ENCODE measurements at regions not wholly inside any gene's neighbourhood (a gene's known extent, or its start where the extent isn't known, plus 50 kb on each side); places are given as distances from the start of the nearest gene placed in this dataset.

GRCh38 chr7:52247518-52247917 lies 787.9 kb upstream of the POM121L12 start:
- H3K9me3 ChIP-seq (ENCODE audit: control insufficient read depth, insufficient read depth, low read depth, low read length) = peaks cover 23% of the 10 kb centered on the region
- no peak overlapping the region for H3K27ac ChIP-seq (ENCODE audit: low read depth, low read length)
- no peaks in the 10 kb centered on the region for H3K36me3 ChIP-seq (ENCODE audit: control insufficient read depth, insufficient read depth, low read length)
- no peaks in the 10 kb centered on the region for H3K4me1 ChIP-seq (ENCODE audit: control insufficient read depth, insufficient read depth, low read length)
- H3K4me3 ChIP-seq (ENCODE audit: low read depth, low read length) = no peak overlapping the region
- no peaks in the 10 kb centered on the region for H3K27me3 ChIP-seq (ENCODE audit: control insufficient read depth, insufficient read depth, low read length)
- no peak overlapping the region for H3K9ac ChIP-seq (ENCODE audit: low read length)

DNA sequence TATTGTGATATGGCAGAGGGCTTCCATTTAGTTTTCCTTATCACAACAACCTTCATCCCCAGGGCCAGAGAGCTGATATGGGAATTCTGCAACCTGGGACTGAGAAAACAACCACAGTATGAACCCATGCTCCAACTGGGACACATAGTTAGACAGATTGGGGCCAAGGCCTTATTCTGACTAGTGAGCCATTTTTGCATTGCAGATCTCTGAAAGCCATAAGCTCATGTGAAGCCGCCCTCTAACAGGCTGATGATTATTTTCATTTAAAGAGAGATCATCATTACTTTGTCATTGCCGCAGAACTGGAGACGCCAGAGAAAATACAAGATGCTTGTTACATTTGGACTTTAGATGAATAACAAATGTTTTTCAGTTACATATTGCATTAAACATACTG lies 791.7 kb upstream of the POM121L12 start:
- Histone ChIP-seq H3K36me3 (ENCODE audit: control insufficient read depth, insufficient read depth, low read length) (no peaks in the 10 kb centered on the region), H3K27me3 (ENCODE audit: control insufficient read depth, insufficient read depth, low read length) (no peaks in the 10 kb centered on the region), H3K4me3 (ENCODE audit: low read depth, low read length) (no peak overlapping the region), H3K9ac (ENCODE audit: low read length) (no peak overlapping the region), H3K9me3 (ENCODE audit: control insufficient read depth, insufficient read depth, low read depth, low read length) (peaks cover 27% of the 10 kb centered on the region), H3K27ac (ENCODE audit: low read depth, low read length) (no peak overlapping the region), H3K4me1 (ENCODE audit: control insufficient read depth, insufficient read depth, low read length) (no peaks in the 10 kb centered on the region)

DNA sequence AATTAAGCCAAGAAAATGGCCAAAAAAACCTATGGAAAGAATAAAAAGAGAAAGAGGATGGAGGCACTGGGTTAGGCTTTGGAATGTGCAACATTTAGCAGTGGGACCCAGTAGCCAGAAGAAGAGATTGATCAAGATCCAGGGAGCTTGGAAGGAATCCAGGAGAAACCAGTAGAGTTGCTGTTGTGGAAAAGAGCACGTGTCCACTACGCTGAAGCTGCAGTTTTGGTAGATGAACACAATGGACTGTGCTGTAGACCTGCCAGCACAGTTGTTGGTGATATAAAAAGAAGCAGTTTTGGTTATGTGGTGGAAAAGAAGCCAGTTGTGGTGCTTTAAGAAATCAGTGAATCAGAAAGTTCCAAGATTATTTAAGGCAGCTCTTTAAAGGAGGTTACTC lies 802.2 kb upstream of the POM121L12 start:
- Histone ChIP-seq H3K27ac (ENCODE audit: low read depth, low read length) (no peak overlapping the region), H3K9me3 (ENCODE audit: control insufficient read depth, insufficient read depth, low read depth, low read length) (peaks cover 27% of the 10 kb centered on the region), H3K36me3 (ENCODE audit: control insufficient read depth, insufficient read depth, low read length) (no peaks in the 10 kb centered on the region), H3K4me3 (ENCODE audit: low read depth, low read length) (no peak overlapping the region), H3K27me3 (ENCODE audit: control insufficient read depth, insufficient read depth, low read length) (no peaks in the 10 kb centered on the region), H3K4me1 (ENCODE audit: control insufficient read depth, insufficient read depth, low read length) (no peaks in the 10 kb centered on the region), H3K9ac (ENCODE audit: low read length) (no peak overlapping the region)

- Histone ChIP-seq H3K27ac (ENCODE audit: low read depth, low read length) (no peak overlapping the region), H3K9ac (ENCODE audit: low read length) (no peak overlapping the region), H3K4me1 (ENCODE audit: control insufficient read depth, insufficient read depth, low read length) (peaks cover 4% of the 10 kb centered on the region; the same call in 1 of the 2 replicates), H3K9me3 (ENCODE audit: control insufficient read depth, insufficient read depth, low read depth, low read length) (0 out of 2 replicates have a peak, but pooled peaks cover 6% of the 10 kb centered on the region), H3K27me3 (ENCODE audit: control insufficient read depth, insufficient read depth, low read length) (no peaks in the 10 kb centered on the region), H3K36me3 (ENCODE audit: control insufficient read depth, insufficient read depth, low read length) (no peaks in the 10 kb centered on the region), H3K4me3 (ENCODE audit: low read depth, low read length) (no peak overlapping the region)
These were observed 823.5 kb upstream of the POM121L12 start for GRCh38 chr7:52211930-52212329.

DNA sequence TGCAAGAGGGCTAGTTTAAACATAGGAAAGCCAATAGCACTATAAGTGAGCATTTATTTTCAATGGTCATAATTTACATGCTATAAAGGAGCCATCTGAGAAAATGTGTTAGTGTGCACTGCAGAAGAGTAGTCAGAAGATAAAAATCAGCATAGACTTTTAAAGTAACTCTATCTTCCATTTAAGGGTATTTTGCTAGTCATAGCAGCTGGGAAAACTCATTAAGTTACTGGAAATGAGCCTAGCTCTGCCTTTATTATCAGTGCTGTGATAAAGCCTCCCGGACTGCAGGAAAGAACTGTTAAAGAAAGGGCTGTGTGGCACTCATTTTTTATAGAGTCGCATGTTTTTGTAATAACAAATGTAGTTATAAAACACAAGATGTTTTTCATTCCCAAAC lies 825.8 kb upstream of the POM121L12 start:
- Histone ChIP-seq H3K36me3 (ENCODE audit: control insufficient read depth, insufficient read depth, low read length) (no peaks in the 10 kb centered on the region), H3K9ac (ENCODE audit: low read length) (no peak overlapping the region)

GRCh38 chr7:52197221-52197620 lies 838.2 kb upstream of the POM121L12 start:
- Histone ChIP-seq H3K4me1 (ENCODE audit: control insufficient read depth, insufficient read depth, low read length) (no peaks in the 10 kb centered on the region), H3K27ac (ENCODE audit: low read depth, low read length) (no peak overlapping the region), H3K9me3 (ENCODE audit: control insufficient read depth, insufficient read depth, low read depth, low read length) (no peaks in the 10 kb centered on the region), H3K27me3 (ENCODE audit: control insufficient read depth, insufficient read depth, low read length) (no peaks in the 10 kb centered on the region), H3K36me3 (ENCODE audit: control insufficient read depth, insufficient read depth, low read length) (no peaks in the 10 kb centered on the region), H3K9ac (ENCODE audit: low read length) (no peak overlapping the region), H3K4me3 (ENCODE audit: low read depth, low read length) (no peak overlapping the region)

More for the DNA sequence above, 825.8 kb upstream of the POM121L12 start:
- Histone ChIP-seq H3K27ac (ENCODE audit: low read depth, low read length) (no peak overlapping the region), H3K9me3 (ENCODE audit: control insufficient read depth, insufficient read depth, low read depth, low read length) (0 out of 2 replicates have a peak, but pooled peaks cover 6% of the 10 kb centered on the region), H3K27me3 (ENCODE audit: control insufficient read depth, insufficient read depth, low read length) (no peaks in the 10 kb centered on the region), H3K4me3 (ENCODE audit: low read depth, low read length) (no peak overlapping the region), H3K4me1 (ENCODE audit: control insufficient read depth, insufficient read depth, low read length) (peaks cover 4% of the 10 kb centered on the region; the same call in 1 of the 2 replicates)

- 0 out of 2 replicates have a peak, but pooled peaks cover 2% of the 10 kb centered on the region for H3K9me3 ChIP-seq (ENCODE audit: control insufficient read depth, insufficient read depth, low read depth, low read length)
- no peaks in the 10 kb centered on the region for H3K36me3 ChIP-seq (ENCODE audit: control insufficient read depth, insufficient read depth, low read length)
- no peaks in the 10 kb centered on the region for H3K4me1 ChIP-seq (ENCODE audit: control insufficient read depth, insufficient read depth, low read length)
- no peak overlapping the region for H3K27ac ChIP-seq (ENCODE audit: low read depth, low read length)
- H3K27me3 ChIP-seq (ENCODE audit: control insufficient read depth, insufficient read depth, low read length) = no peaks in the 10 kb centered on the region
- no peak overlapping the region for H3K4me3 ChIP-seq (ENCODE audit: low read depth, low read length)
- H3K9ac ChIP-seq (ENCODE audit: low read length) = no peak overlapping the region
These were observed 839.8 kb upstream of the POM121L12 start for GRCh38 chr7:52195664-52196063.

- Histone ChIP-seq H3K9ac (ENCODE audit: low read length) (no peak overlapping the region), H3K4me3 (ENCODE audit: low read depth, low read length) (no peak overlapping the region), H3K9me3 (ENCODE audit: control insufficient read depth, insufficient read depth, low read depth, low read length) (peaks cover 16% of the 10 kb centered on the region), H3K4me1 (ENCODE audit: control insufficient read depth, insufficient read depth, low read length) (no peaks in the 10 kb centered on the region), H3K36me3 (ENCODE audit: control insufficient read depth, insufficient read depth, low read length) (0 out of 2 replicates have a peak, but pooled peaks cover under 1% of the 10 kb centered on the region), H3K27ac (ENCODE audit: low read depth, low read length) (no peak overlapping the region), H3K27me3 (ENCODE audit: control insufficient read depth, insufficient read depth, low read length) (no peaks in the 10 kb centered on the region)
These were observed 846.2 kb upstream of the POM121L12 start for GRCh38 chr7:52189153-52189778.

- H3K27ac ChIP-seq (ENCODE audit: low read depth, low read length) = no peak overlapping the region
- no peaks in the 10 kb centered on the region for H3K27me3 ChIP-seq (ENCODE audit: control insufficient read depth, insufficient read depth, low read length)
- 0 out of 2 replicates have a peak, but pooled peaks cover 2% of the 10 kb centered on the region for H3K36me3 ChIP-seq (ENCODE audit: control insufficient read depth, insufficient read depth, low read length)
- H3K4me3 ChIP-seq (ENCODE audit: low read depth, low read length) = no peak overlapping the region
- H3K4me1 ChIP-seq (ENCODE audit: control insufficient read depth, insufficient read depth, low read length) = no peaks in the 10 kb centered on the region
- H3K9ac ChIP-seq (ENCODE audit: low read length) = no peak overlapping the region
- H3K9me3 ChIP-seq (ENCODE audit: control insufficient read depth, insufficient read depth, low read depth, low read length) = peaks cover 21% of the 10 kb centered on the region
These were observed 851.3 kb upstream of the POM121L12 start for GRCh38 chr7:52184006-52184703.

DNA sequence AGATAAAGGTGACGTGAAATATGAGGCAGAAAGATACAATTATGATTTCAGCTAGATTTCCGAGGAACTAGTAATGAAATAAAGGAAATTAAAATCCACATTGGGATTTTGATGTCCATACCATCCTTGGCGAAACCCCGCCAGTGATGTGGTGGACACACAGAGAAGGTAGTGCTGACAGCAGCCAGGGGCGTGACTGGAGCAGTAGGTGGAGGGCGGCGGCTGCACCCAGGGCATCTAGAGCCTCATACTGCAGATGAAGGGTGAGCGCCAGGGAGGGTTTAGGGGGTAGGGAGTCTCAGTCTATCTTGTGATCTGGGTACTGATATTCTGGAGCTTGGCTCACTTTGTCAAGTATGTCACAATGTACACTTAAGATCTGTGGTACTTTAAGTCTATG lies 855.5 kb upstream of the POM121L12 start:
- H3K9ac ChIP-seq (ENCODE audit: low read length) = no peak overlapping the region
- no peak overlapping the region for H3K27ac ChIP-seq (ENCODE audit: low read depth, low read length)
- no peaks in the 10 kb centered on the region for H3K4me1 ChIP-seq (ENCODE audit: control insufficient read depth, insufficient read depth, low read length)
- no peak overlapping the region for H3K4me3 ChIP-seq (ENCODE audit: low read depth, low read length)
- H3K27me3 ChIP-seq (ENCODE audit: control insufficient read depth, insufficient read depth, low read length) = no peaks in the 10 kb centered on the region
- 0 out of 2 replicates have a peak, but pooled peaks cover 2% of the 10 kb centered on the region for H3K36me3 ChIP-seq (ENCODE audit: control insufficient read depth, insufficient read depth, low read length)
- H3K9me3 ChIP-seq (ENCODE audit: control insufficient read depth, insufficient read depth, low read depth, low read length) = peaks cover 13% of the 10 kb centered on the region

DNA sequence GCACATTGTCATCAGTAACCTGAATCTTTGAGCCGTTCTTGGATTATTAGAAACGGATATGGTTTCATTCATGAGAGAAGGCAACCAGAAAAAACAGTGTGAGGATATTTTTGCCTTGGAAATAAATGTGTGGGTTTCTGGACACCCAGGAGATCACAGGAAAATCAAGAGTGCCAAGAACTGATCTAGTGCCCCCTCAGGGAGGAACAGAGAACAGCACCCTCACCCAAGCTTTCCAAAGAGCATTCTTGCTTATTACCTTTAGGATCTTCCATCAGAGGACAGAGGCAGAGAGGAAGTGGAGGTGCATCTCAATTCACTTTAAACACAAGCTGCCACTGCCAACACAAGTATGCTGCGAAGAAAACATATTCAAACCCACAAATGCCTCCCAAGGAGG lies 851.5 kb upstream of the COBL start:
- H3K4me1 ChIP-seq (ENCODE audit: control insufficient read depth, insufficient read depth, low read length) = peaks cover 5% of the 10 kb centered on the region; the same call in 1 of the 2 replicates
- no peak overlapping the region for H3K27ac ChIP-seq (ENCODE audit: low read depth, low read length)
- no peak overlapping the region for H3K4me3 ChIP-seq (ENCODE audit: low read depth, low read length)
- H3K36me3 ChIP-seq (ENCODE audit: control insufficient read depth, insufficient read depth, low read length) = no peaks in the 10 kb centered on the region
- no peaks in the 10 kb centered on the region for H3K9me3 ChIP-seq (ENCODE audit: control insufficient read depth, insufficient read depth, low read depth, low read length)
- no peak overlapping the region for H3K9ac ChIP-seq (ENCODE audit: low read length)
- no peaks in the 10 kb centered on the region for H3K27me3 ChIP-seq (ENCODE audit: control insufficient read depth, insufficient read depth, low read length)
